GM12878 (cell line): ENCODE measurements at regions not wholly inside any gene's neighbourhood (a gene's known extent, or its start where the extent isn't known, plus 50 kb on each side); places are given as distances from the start of the nearest gene placed in this dataset.
"Not testable (repeated sequence)": the region's sequence is repeated elsewhere in the genome, so short reads cannot be mapped to it uniquely, and the experiment has no call there.

Experiments
- ATAC-seq: fragments of 200-7000 bp; cut with Tn5 transposase; 3 replicates; pipeline ENCODE4 v1.9.1; 2020; ENCODE audit warnings: mild to moderate bottlenecking, moderate library complexity
- BruUV-seq: library from RNA; stranded (reverse); fragments of 400-500 nt; replicated peaks from 2 replicates; lab custom pipeline; 2021; lab: Mats Ljungman, UMichigan
- CTCF ChIA-PET: fragments of 300-600 bp; sonication (Branson Sonifier 250); formaldehyde crosslinking; extraction: SDS; loops from one replicate; lab custom pipeline; 2021; ENCODE audit warnings: inconsistent platforms; lab: Yijun Ruan, JAX
- POLR2A ChIA-PET: fragments of 350-600 bp; formaldehyde crosslinking; extraction: SDS; loops from one replicate; lab custom pipeline; 2021; ENCODE audit warnings: inconsistent platforms; lab: Charles Lee
- RAD21 ChIA-PET: fragments of 300-600 bp; sonication (Branson Sonifier 250); formaldehyde crosslinking; loops from one replicate; lab custom pipeline; 2023; ENCODE audit warnings: antibody characterized with exemption; ENCODE audit not compliant: unreplicated experiment; lab: Charles Lee
- SMC1A ChIA-PET: fragments of 300-600 bp; sonication (Branson Sonifier 250); formaldehyde crosslinking; loops from one replicate; lab custom pipeline; 2023; ENCODE audit not compliant: unreplicated experiment, uncharacterized antibody; lab: Charles Lee
- DNase-seq: peaks from one replicate; pipeline ENCODE4 v3.0.0-alpha.2; 2011; ENCODE audit warnings: low read depth, low spot score
- FAIRE-seq: peaks from 3 replicates; lab custom pipeline; 2011; peaks lifted over from hg19 to GRCh38; lab: Jason Lieb, UNC
- H2AFZ ChIP-seq: 2 replicates; pipeline ENCODE4 v1.6.0; 2011; ENCODE audit warnings: low read depth, low read length, control low read depth; ENCODE audit not compliant: control insufficient read depth
- H3K27ac ChIP-seq: 2 replicates; pipeline ENCODE4 v1.5.1; 2011; ENCODE audit warnings: control low read depth; ENCODE audit not compliant: control insufficient read depth, insufficient read depth
- H3K27me3 ChIP-seq, 2 experiments: replicated peaks in 1 of 2; 2 replicates each; pipeline versions ENCODE4 v1.6.0 to v1.6.1; 2011; ENCODE audit warnings: low read length in 1 of 2; ENCODE audit not compliant: control insufficient read depth in 2 of 2, insufficient read depth in 2 of 2
- H3K36me3 ChIP-seq, 2 experiments: 2 replicates each; pipeline ENCODE4 v1.5.1; 2011; ENCODE audit warnings: low read length in 1 of 2; ENCODE audit not compliant: control insufficient read depth in 2 of 2, insufficient read depth in 2 of 2
- H3K4me1 ChIP-seq: 2 replicates; pipeline ENCODE4 v1.6.1; 2011; ENCODE audit warnings: mild to moderate bottlenecking, low read length, moderate library complexity, mixed read lengths; ENCODE audit not compliant: control insufficient read depth, insufficient read depth
- H3K4me2 ChIP-seq: 2 replicates; pipeline ENCODE4 v1.6.0; 2011; ENCODE audit warnings: control low read depth; ENCODE audit not compliant: control insufficient read depth, insufficient read depth
- H3K4me3 ChIP-seq: fragments of 200-600 bp; sonication (generic); 2 replicates; pipeline ENCODE4 v1.5.1; 2016
- H3K79me2 ChIP-seq: 2 replicates; pipeline ENCODE4 v1.6.0; 2011; ENCODE audit warnings: low read length; ENCODE audit not compliant: control insufficient read depth, insufficient read depth
- H3K9ac ChIP-seq: 2 replicates; pipeline ENCODE4 v1.8.0; 2011; ENCODE audit warnings: low read length, control low read depth, mixed read lengths; ENCODE audit not compliant: control insufficient read depth, insufficient read depth
- H3K9me3 ChIP-seq: replicated peaks from 3 replicates; pipeline ENCODE4 v1.5.1; 2011; ENCODE audit warnings: mild to moderate bottlenecking, low read length; ENCODE audit not compliant: control insufficient read depth, insufficient read depth
- H4K20me1 ChIP-seq: 2 replicates; pipeline ENCODE4 v1.6.0; 2011; ENCODE audit not compliant: control insufficient read depth, insufficient read depth
- CEBPZ ChIP-seq: fragments of 150-350 bp; IDR thresholded peaks from 2 replicates; pipeline ENCODE4 v1.6.1; 2016; ENCODE audit warnings: low read depth, low read length
- ELK1 ChIP-seq: IDR thresholded peaks from 2 replicates; pipeline ENCODE4 v1.6.1; 2012; ENCODE audit warnings: low read depth, low read length, improper control_type of control experiment
- ESRRA ChIP-seq: IDR thresholded peaks from 2 replicates; pipeline ENCODE4 v1.6.1; 2012; ENCODE audit warnings: mild to moderate bottlenecking, low read length, improper control_type of control experiment
- FOXK2 ChIP-seq: fragments of 450-650 bp; IDR thresholded peaks from 2 replicates; pipeline ENCODE4 v1.6.1; 2017; ENCODE audit warnings: mild to moderate bottlenecking, moderate library complexity
- FOXM1 ChIP-seq: IDR thresholded peaks from 2 replicates; pipeline ENCODE4 v1.6.1; 2012; ENCODE audit warnings: low read depth, mild to moderate bottlenecking, inconsistent platforms, low read length, moderate library complexity
- IKZF2 ChIP-seq, 2 experiments: fragments of 450-650 bp; IDR thresholded peaks; 2 replicates each; pipeline ENCODE4 v1.6.1; 2017; ENCODE audit warnings: mild to moderate bottlenecking in 2 of 2, moderate library complexity in 2 of 2
- MYB ChIP-seq: fragments of 150-350 bp; IDR thresholded peaks from 2 replicates; pipeline ENCODE4 v1.6.1; 2014; ENCODE audit warnings: mild to moderate bottlenecking, low read depth, low read length, borderline replicate concordance
- PBX3 ChIP-seq: IDR thresholded peaks from 2 replicates; pipeline ENCODE4 v1.6.1; 2011; ENCODE audit warnings: mild to moderate bottlenecking, low read depth, low read length, moderate library complexity; ENCODE audit not compliant: insufficient replicate concordance
- RFX5 ChIP-seq: IDR thresholded peaks from 2 replicates; pipeline ENCODE4 v1.6.1; 2011; ENCODE audit warnings: low read depth, low read length, improper control_type of control experiment
- STAT3 ChIP-seq: IDR thresholded peaks from 2 replicates; pipeline ENCODE4 v1.6.1; 2011; ENCODE audit warnings: low read depth, low read length, improper control_type of control experiment
- SUPT20H ChIP-seq: IDR thresholded peaks from 2 replicates; pipeline ENCODE4 v1.6.1; 2011; ENCODE audit warnings: low read depth, mild to moderate bottlenecking, low read length, moderate library complexity, borderline replicate concordance; ENCODE audit not compliant: control insufficient read depth
- WGBS: methylation state at CpG from one replicate; pipeline ENCODE4 v1.1.6; 2016; ENCODE audit warnings: low lambda C conversion rate; ENCODE audit not compliant: insufficient replicate concordance, insufficient coverage; ENCODE audit errors: missing lambda C conversion rate; 5-methylcytosine and 5-hydroxymethylcytosine counted together
- in situ Hi-C: fragments of 300-500 bp; cut with MboI; formaldehyde crosslinking; loops from 9 replicates; pipeline ENCODE4 v1.14.3; 2018; ENCODE audit warnings: mixed read lengths
- intact Hi-C: fragments of 100-400 bp; cut with micrococcal nuclease; formaldehyde crosslinking; loops from one replicate; pipeline ENCODE4 v1.14.2; 2022; ENCODE audit not compliant: unreplicated experiment

GRCh38 chr14:105968291-105968690 lies 441.9 kb downstream of the TMEM121 start:
- no CpG with 5 or more reads among the region's 11 CpGs for WGBS
- Histone ChIP-seq H2AFZ (no peak overlapping the region), H3K4me1 (no peaks in the 10 kb centered on the region), H3K4me3 (no peak overlapping the region), H3K79me2 (no peaks in the 10 kb centered on the region), H3K27ac (no peak overlapping the region), H3K4me2 (no peak overlapping the region)
- in situ Hi-C loops: no loop called here
- ATAC-seq: no peak
- CTCF ChIA-PET: no interaction called here
- POLR2A ChIA-PET: no interaction called here
- TF ChIP-seq STAT3 (no peak), MYB (no peak), PBX3 (no peak), ELK1 (no peak), RFX5 (no peak), CEBPZ (no peak), FOXK2 (no peak), ESRRA (no peak), SUPT20H (no peak), IKZF2 (IDR thresholded peaks at IDR 0.05) (no peak), FOXM1 (no peak)
- TF ChIP-seq, all 136 proteins: peak for 0
- no peaks in the 10 kb centered on the region for H3K9me3 ChIP-seq
- no peaks in the 10 kb centered on the region for H4K20me1 ChIP-seq
- intact Hi-C loops: no loop called here
- SMC1A ChIA-PET: no interaction called here
- FAIRE-seq: no peak
- H3K9ac ChIP-seq: no peak overlapping the region
- no peak for DNase-seq
- RAD21 ChIA-PET: no interaction called here
- H3K27me3 ChIP-seq: no peaks in the 10 kb centered on the region
- H3K36me3 ChIP-seq: no peaks in the 10 kb centered on the region
- no TSS peak for BruUV-seq

GRCh38 chr14:105969026-105969425 lies 442.6 kb downstream of the TMEM121 start:
- SMC1A ChIA-PET, ATAC-seq, H3K4me3 ChIP-seq, H3K9ac ChIP-seq, FAIRE-seq, H3K27ac ChIP-seq, BruUV-seq, H3K27me3 ChIP-seq, POLR2A ChIA-PET, H4K20me1 ChIP-seq, RAD21 ChIA-PET, H3K79me2 ChIP-seq, H3K9me3 ChIP-seq, CTCF ChIA-PET, DNase-seq, intact Hi-C loops, in situ Hi-C loops, H3K4me2 ChIP-seq, H3K36me3 ChIP-seq, H3K4me1 ChIP-seq, H2AFZ ChIP-seq: not testable (repeated sequence)
- no CpG with 5 or more reads among the region's 6 CpGs for WGBS
